Neural cell (in vitro differentiated cells): ENCODE measurements at regions not wholly inside any gene's neighbourhood (a gene's known extent, or its start where the extent isn't known, plus 50 kb on each side); places are given as distances from the start of the nearest gene placed in this dataset.

Source experiments
- H2AFZ ChIP-seq: fragments of 200-600, 300-800 bp; sonication (generic), shearing (Covaris generic); 2 replicates; pipeline ENCODE4 v1.6.0; 2014; ENCODE audit warnings: low read depth, mild to moderate bottlenecking, antibody characterized with exemption, low read length, moderate library complexity
- H3F3A ChIP-seq: fragments of 200-600 bp; shearing (Covaris generic); 2 replicates; pipeline ENCODE4 v1.6.1; 2016; ENCODE audit warnings: mild to moderate bottlenecking, moderate library complexity, mixed read lengths, antibody characterized with exemption, low read length; ENCODE audit not compliant: insufficient read depth, poor library complexity, severe bottlenecking
- H3K27ac ChIP-seq: fragments of 200-600, 300-800 bp; sonication (generic), shearing (Covaris generic); 2 replicates; pipeline ENCODE4 v1.5.1; 2014; ENCODE audit warnings: mild to moderate bottlenecking, low read length, moderate library complexity
- H3K27me3 ChIP-seq: fragments of 300-800, 200-600 bp; sonication (generic), shearing (Covaris generic); 2 replicates; pipeline ENCODE4 v1.6.0; 2014; ENCODE audit warnings: mild to moderate bottlenecking, low read depth, low read length, moderate library complexity; ENCODE audit not compliant: insufficient read depth
- H3K36me3 ChIP-seq: fragments of 300-800, 200-600 bp; sonication (generic), shearing (Covaris generic); 2 replicates; pipeline ENCODE4 v1.5.1; 2014; ENCODE audit warnings: mild to moderate bottlenecking, antibody characterized with exemption, low read length, moderate library complexity; ENCODE audit not compliant: insufficient read depth
- H3K4me2 ChIP-seq: fragments of 300-800, 200-600 bp; sonication (generic), shearing (Covaris generic); 2 replicates; pipeline ENCODE4 v1.6.0; 2014; ENCODE audit warnings: mild to moderate bottlenecking, low read length
- H3K4me3 ChIP-seq: fragments of 300-800, 200-600 bp; sonication (generic), shearing (Covaris generic); 2 replicates; pipeline ENCODE4 v1.5.1; 2014; ENCODE audit warnings: mild to moderate bottlenecking, low read length, moderate library complexity
- H3K79me2 ChIP-seq: fragments of 200-600 bp; shearing (Covaris generic); replicated peaks from 2 replicates; pipeline ENCODE4 v1.6.0; 2014; ENCODE audit warnings: mild to moderate bottlenecking, low read length, moderate library complexity; ENCODE audit not compliant: insufficient read depth
- H3K9ac ChIP-seq: fragments of 300-800, 200-600 bp; sonication (generic), shearing (Covaris generic); 2 replicates; pipeline ENCODE4 v1.6.1; 2016; ENCODE audit warnings: mild to moderate bottlenecking, low read length, mixed read lengths
- H3K9me2 ChIP-seq: fragments of 200-600 bp; shearing (Covaris generic); 2 replicates; pipeline ENCODE4 v1.6.1; 2016; ENCODE audit warnings: mild to moderate bottlenecking, low read length, mixed read lengths; ENCODE audit not compliant: insufficient read depth
- H3K9me3 ChIP-seq: fragments of 200-600, 300-800 bp; sonication (generic), shearing (Covaris generic); 2 replicates; pipeline ENCODE4 v1.6.1; 2016; ENCODE audit warnings: mild to moderate bottlenecking, mixed run types, low read length, moderate library complexity, mixed read lengths
- H4K20me1 ChIP-seq: fragments of 200-600 bp; shearing (Covaris generic); 2 replicates; pipeline ENCODE4 v1.6.1; 2016; ENCODE audit warnings: mild to moderate bottlenecking, mixed run types; ENCODE audit not compliant: insufficient read depth
- EP300 ChIP-seq: fragments of 450-650 bp; conservative IDR thresholded peaks from 2 replicates; pipeline ENCODE4 v1.6.1; 2014; ENCODE audit warnings: antibody characterized with exemption, mild to moderate bottlenecking, moderate library complexity; ENCODE audit not compliant: poor library complexity, severe bottlenecking
- EZH2 ChIP-seq: fragments of 200-600, 300-800 bp; shearing (Covaris generic), sonication (generic); IDR thresholded peaks from 2 replicates; pipeline ENCODE4 v1.6.1; 2014; ENCODE audit warnings: antibody characterized with exemption, low read length, borderline replicate concordance, mild to moderate bottlenecking; ENCODE audit not compliant: insufficient read depth, poor library complexity, severe bottlenecking
- MXI1 ChIP-seq: fragments of 450-650 bp; conservative IDR thresholded peaks from 2 replicates; pipeline ENCODE4 v1.6.1; 2014; ENCODE audit warnings: antibody characterized with exemption, mild to moderate bottlenecking; ENCODE audit not compliant: poor library complexity, severe bottlenecking
- POLR2AphosphoS5 ChIP-seq: IDR thresholded peaks from 2 replicates; pipeline ENCODE4 v1.6.1; 2012
- RAD21 ChIP-seq: fragments of 450-650 bp; conservative IDR thresholded peaks from 2 replicates; pipeline ENCODE4 v1.6.1; 2014; ENCODE audit warnings: antibody characterized with exemption, mild to moderate bottlenecking, moderate library complexity
- REST ChIP-seq: IDR thresholded peaks from 2 replicates; pipeline ENCODE4 v1.6.1; 2012; ENCODE audit warnings: borderline replicate concordance
- SMC3 ChIP-seq: fragments of 450-650 bp; conservative IDR thresholded peaks from 2 replicates; pipeline ENCODE4 v1.6.1; 2014; ENCODE audit warnings: antibody characterized with exemption, mild to moderate bottlenecking, moderate library complexity; ENCODE audit not compliant: poor library complexity
- TAF1 ChIP-seq: IDR thresholded peaks from 2 replicates; pipeline ENCODE4 v1.6.1; 2012; ENCODE audit warnings: low read depth
- TF ChIP-seq, protein P1 (sequence below): fragments of 450-650 bp; IDR thresholded peaks from 2 replicates; pipeline ENCODE4 v1.5.1; 2014; ENCODE audit warnings: antibody characterized with exemption, mild to moderate bottlenecking, moderate library complexity; ENCODE audit not compliant: poor library complexity, severe bottlenecking

DNA sequence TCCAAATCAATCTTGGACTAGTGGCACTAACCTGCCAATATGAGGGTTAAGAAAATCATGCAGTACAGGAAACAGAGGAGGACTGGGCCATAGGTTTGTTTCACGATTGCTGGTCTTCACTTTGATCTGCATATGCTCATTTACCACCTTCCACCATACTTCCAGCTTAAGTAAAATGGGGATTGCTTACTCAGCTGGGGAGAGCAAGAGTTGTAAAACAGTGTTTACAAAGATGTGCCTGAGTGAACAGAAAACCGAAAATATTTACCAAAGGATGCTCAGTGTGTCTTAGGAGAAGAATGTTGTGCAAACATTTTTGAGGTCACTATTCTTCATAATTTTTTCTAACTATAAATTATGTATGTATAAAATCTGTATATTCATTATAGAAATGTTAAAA, 65.1 kb upstream of the DNAH5 start:
- Histone ChIP-seq H3F3A (no peaks in the 10 kb centered on the region), H3K9me3 (no peaks in the 10 kb centered on the region), H2AFZ (no peak overlapping the region), H3K9me2 (no peaks in the 10 kb centered on the region), H3K4me2 (no peak overlapping the region), H3K27me3 (no peaks in the 10 kb centered on the region), H3K79me2 (no peaks in the 10 kb centered on the region), H3K27ac (no peak overlapping the region), H4K20me1 (no peaks in the 10 kb centered on the region), H3K36me3 (no peaks in the 10 kb centered on the region), H3K4me3 (no peak overlapping the region), H3K9ac (no peak overlapping the region)
- TF ChIP-seq, protein P1, sequence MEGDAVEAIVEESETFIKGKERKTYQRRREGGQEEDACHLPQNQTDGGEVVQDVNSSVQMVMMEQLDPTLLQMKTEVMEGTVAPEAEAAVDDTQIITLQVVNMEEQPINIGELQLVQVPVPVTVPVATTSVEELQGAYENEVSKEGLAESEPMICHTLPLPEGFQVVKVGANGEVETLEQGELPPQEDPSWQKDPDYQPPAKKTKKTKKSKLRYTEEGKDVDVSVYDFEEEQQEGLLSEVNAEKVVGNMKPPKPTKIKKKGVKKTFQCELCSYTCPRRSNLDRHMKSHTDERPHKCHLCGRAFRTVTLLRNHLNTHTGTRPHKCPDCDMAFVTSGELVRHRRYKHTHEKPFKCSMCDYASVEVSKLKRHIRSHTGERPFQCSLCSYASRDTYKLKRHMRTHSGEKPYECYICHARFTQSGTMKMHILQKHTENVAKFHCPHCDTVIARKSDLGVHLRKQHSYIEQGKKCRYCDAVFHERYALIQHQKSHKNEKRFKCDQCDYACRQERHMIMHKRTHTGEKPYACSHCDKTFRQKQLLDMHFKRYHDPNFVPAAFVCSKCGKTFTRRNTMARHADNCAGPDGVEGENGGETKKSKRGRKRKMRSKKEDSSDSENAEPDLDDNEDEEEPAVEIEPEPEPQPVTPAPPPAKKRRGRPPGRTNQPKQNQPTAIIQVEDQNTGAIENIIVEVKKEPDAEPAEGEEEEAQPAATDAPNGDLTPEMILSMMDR: no peak
- TF ChIP-seq POLR2AphosphoS5: no peak
- TF ChIP-seq RAD21: no peak
- no peak for TF ChIP-seq EP300
- no peak for TF ChIP-seq TAF1
- no peak for TF ChIP-seq SMC3
- no peak for TF ChIP-seq EZH2
- TF ChIP-seq MXI1: no peak
- TF ChIP-seq REST: no peak

- no peaks in the 10 kb centered on the region for H3K9me2 ChIP-seq
- H3K4me3 ChIP-seq: no peak overlapping the region
- no peaks in the 10 kb centered on the region for H3K27me3 ChIP-seq
- H3K36me3 ChIP-seq: no peaks in the 10 kb centered on the region
- TF ChIP-seq SMC3 (no peak), RAD21 (no peak), POLR2AphosphoS5 (no peak), EP300 (no peak), EZH2 (no peak), TAF1 (no peak), MXI1 (no peak), REST (no peak)
- TF ChIP-seq, protein P1: no peak
- H3K9ac ChIP-seq: no peak overlapping the region
- H3K27ac ChIP-seq: no peak overlapping the region
- H3F3A ChIP-seq: no peaks in the 10 kb centered on the region
- no peak overlapping the region for H3K4me2 ChIP-seq
- H4K20me1 ChIP-seq: no peaks in the 10 kb centered on the region
- no peak overlapping the region for H2AFZ ChIP-seq
- no peaks in the 10 kb centered on the region for H3K79me2 ChIP-seq
- no peaks in the 10 kb centered on the region for H3K9me3 ChIP-seq
These were observed 64.4 kb upstream of the DNAH5 start for GRCh38 chr5:14008819-14009311.
